NB4 (cell line): ENCODE measurements at regions not wholly inside any gene's neighbourhood (a gene's known extent, or its start where the extent isn't known, plus 50 kb on each side); places are given as distances from the start of the nearest gene placed in this dataset.

Source experiments
- DNase-seq: peaks from one replicate; pipeline ENCODE4 v3.0.0; 2010; ENCODE audit warnings: low read depth
- H3K4me3 ChIP-seq: one replicate; pipeline ENCODE4 v1.5.1; 2011; ENCODE audit warnings: mild to moderate bottlenecking, low read depth, low read length, moderate library complexity
- MAX ChIP-seq: IDR thresholded peaks from 2 replicates; pipeline ENCODE4 v1.6.1; 2011; ENCODE audit warnings: low read depth, low read length
- MYC ChIP-seq: IDR thresholded peaks from 2 replicates; pipeline ENCODE4 v1.6.1; 2011; ENCODE audit warnings: low read depth, low read length
- POLR2A ChIP-seq: IDR thresholded peaks from 2 replicates; pipeline ENCODE4 v1.6.1; 2011; ENCODE audit warnings: mild to moderate bottlenecking; ENCODE audit not compliant: insufficient read length; ENCODE audit errors: extremely low read depth
- TF ChIP-seq, protein P1 (sequence below): IDR thresholded peaks from one replicate; pipeline ENCODE4 v1.5.1; 2012; ENCODE audit warnings: low read depth, low read length

- peak; percentile 3 for DNase-seq
- TF ChIP-seq MYC: no peak
- TF ChIP-seq POLR2A: no peak
- TF ChIP-seq, protein P1, sequence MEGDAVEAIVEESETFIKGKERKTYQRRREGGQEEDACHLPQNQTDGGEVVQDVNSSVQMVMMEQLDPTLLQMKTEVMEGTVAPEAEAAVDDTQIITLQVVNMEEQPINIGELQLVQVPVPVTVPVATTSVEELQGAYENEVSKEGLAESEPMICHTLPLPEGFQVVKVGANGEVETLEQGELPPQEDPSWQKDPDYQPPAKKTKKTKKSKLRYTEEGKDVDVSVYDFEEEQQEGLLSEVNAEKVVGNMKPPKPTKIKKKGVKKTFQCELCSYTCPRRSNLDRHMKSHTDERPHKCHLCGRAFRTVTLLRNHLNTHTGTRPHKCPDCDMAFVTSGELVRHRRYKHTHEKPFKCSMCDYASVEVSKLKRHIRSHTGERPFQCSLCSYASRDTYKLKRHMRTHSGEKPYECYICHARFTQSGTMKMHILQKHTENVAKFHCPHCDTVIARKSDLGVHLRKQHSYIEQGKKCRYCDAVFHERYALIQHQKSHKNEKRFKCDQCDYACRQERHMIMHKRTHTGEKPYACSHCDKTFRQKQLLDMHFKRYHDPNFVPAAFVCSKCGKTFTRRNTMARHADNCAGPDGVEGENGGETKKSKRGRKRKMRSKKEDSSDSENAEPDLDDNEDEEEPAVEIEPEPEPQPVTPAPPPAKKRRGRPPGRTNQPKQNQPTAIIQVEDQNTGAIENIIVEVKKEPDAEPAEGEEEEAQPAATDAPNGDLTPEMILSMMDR: no peak
- TF ChIP-seq MAX: no peak
- no peak overlapping the region for H3K4me3 ChIP-seq
Observed at GRCh38 chr4:133839326-133839725, 362.3 kb downstream of the PABPC4L start.

- no peak overlapping the region for H3K4me3 ChIP-seq
- TF ChIP-seq, protein P1: no peak
- TF ChIP-seq MYC: no peak
- no peak for TF ChIP-seq POLR2A
- TF ChIP-seq MAX: no peak
- DNase-seq: no peak
Observed at GRCh38 chr4:133823177-133823576, 378.4 kb downstream of the PABPC4L start.

DNA sequence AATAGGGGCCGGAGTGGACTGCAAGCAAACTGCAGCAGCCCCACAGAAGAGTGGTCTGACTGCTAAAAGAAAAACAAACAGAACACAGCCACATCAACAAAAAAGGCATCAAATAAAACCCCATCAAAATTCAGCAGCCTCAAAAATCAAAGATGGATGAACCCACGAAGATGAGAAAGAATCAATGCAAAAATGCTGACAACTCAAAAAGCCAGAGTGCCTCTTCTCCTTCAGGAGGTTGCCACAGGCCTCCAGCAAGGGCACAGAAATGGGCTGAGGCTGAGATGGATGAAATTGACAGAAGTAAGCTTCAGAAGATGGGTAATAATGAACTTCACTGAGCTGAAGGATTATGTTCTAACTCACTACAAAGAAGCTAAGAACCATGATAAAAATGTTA, 388.6 kb downstream of the PABPC4L start:
- DNase-seq: no peak
- TF ChIP-seq MYC (no peak), MAX (no peak), POLR2A (no peak)
- TF ChIP-seq, protein P1: no peak
- no peak overlapping the region for H3K4me3 ChIP-seq

DNA sequence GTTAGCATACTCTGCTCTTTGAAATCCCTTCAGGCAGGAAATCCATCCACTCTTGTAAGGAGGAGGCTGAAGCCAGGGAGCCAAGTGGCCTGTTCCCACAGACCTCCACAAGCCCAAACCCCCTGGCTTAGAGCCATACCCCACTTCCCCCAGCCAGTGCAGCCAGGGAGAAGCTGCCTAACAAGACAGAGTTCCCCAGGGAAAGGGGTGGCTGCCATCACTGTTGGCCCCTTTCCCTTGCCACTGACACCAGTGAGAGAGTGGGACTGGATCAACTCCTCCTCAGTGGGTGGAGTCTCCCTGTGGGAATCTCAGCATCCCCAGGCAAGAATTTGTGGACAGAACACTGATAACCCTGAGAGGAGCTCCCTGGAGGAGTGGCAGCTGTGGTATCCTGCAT, 389.4 kb downstream of the PABPC4L start:
- TF ChIP-seq POLR2A: no peak
- TF ChIP-seq MYC: no peak
- TF ChIP-seq MAX: no peak
- TF ChIP-seq, protein P1: no peak
- no peak overlapping the region for H3K4me3 ChIP-seq
- DNase-seq: no peak

- no peak for TF ChIP-seq MYC
- no peak for TF ChIP-seq MAX
- TF ChIP-seq, protein P1: no peak
- TF ChIP-seq POLR2A: no peak
- DNase-seq: no peak
- no peak overlapping the region for H3K4me3 ChIP-seq
Observed at GRCh38 chr4:133808151-133808550, 393.4 kb downstream of the PABPC4L start.

- DNase-seq: no peak
- H3K4me3 ChIP-seq: no peak overlapping the region
- TF ChIP-seq MAX: no peak
- no peak for TF ChIP-seq POLR2A
- TF ChIP-seq MYC: no peak
- TF ChIP-seq, protein P1: no peak
Observed at GRCh38 chr4:133803341-133803740, 398.2 kb downstream of the PABPC4L start.
